ENCODE measurements at regions not wholly inside any gene's neighbourhood (a gene's known extent, or its start where the extent isn't known, plus 50 kb on each side); places are given as distances from the start of the nearest gene placed in this dataset.
"Not testable (repeated sequence)": the region's sequence is repeated elsewhere in the genome, so short reads cannot be mapped to it uniquely, and the experiment has no call there.

GRCh38 chr4:107449611-107450369 is 270.2 kb downstream of the PAPSS1 start:
- H3K36me3 ChIP-seq = no peaks in the 10 kb centered on the region
- no peak overlapping the region for H3K4me3 ChIP-seq
- peak in 1 of 2 experiments; percentile 32 for DNase-seq (ENCODE audit: low read depth in 1 of 2, low spot score in 2 of 2)

GRCh38 chr4:107442538-107443111 is 277.4 kb downstream of the PAPSS1 start:
- H3K27me3 ChIP-seq (replicated peaks) = no peaks in the 10 kb centered on the region
- no peaks in the 10 kb centered on the region for H3K36me3 ChIP-seq
- H3K9me3 ChIP-seq (replicated peaks) = no peaks in the 10 kb centered on the region
- H3K27ac ChIP-seq = no peak overlapping the region
- H3K4me3 ChIP-seq = no peak overlapping the region
- H3K4me1 ChIP-seq (replicated peaks) = no peaks in the 10 kb centered on the region
- no peak for DNase-seq (ENCODE audit: low read depth in 1 of 2, low spot score in 2 of 2)

More at GRCh38 chr4:107449611-107450369, 270.2 kb downstream of the PAPSS1 start:
- peaks cover 12% of the 10 kb centered on the region for H3K4me1 ChIP-seq (replicated peaks)
- 0 out of 2 replicates have a peak, but pooled peaks cover 4% of the 10 kb centered on the region for H3K27me3 ChIP-seq (replicated peaks)
- H3K27ac ChIP-seq = 0 out of 2 replicates have a peak overlapping the region, but pooled peaks have one; percentile 1
- no peaks in the 10 kb centered on the region for H3K9me3 ChIP-seq (replicated peaks)

- Histone ChIP-seq H3K36me3 (no peaks in the 10 kb centered on the region), H3K9me3 (replicated peaks) (no peaks in the 10 kb centered on the region), H3K4me3 (no peak overlapping the region), H3K27ac (no peak overlapping the region), H3K27me3 (replicated peaks) (no peaks in the 10 kb centered on the region), H3K4me1 (replicated peaks) (no peaks in the 10 kb centered on the region)
- DNase-seq (ENCODE audit: low read depth in 1 of 2, low spot score in 2 of 2) = no peak
Measured at GRCh38 chr4:107439401-107439800, 280.6 kb downstream of the PAPSS1 start.

GRCh38 chr4:107436471-107436870 is 283.6 kb downstream of the PAPSS1 start:
- not testable (repeated sequence) for H3K4me1 ChIP-seq (replicated peaks); H3K36me3 ChIP-seq; H3K27ac ChIP-seq; DNase-seq (ENCODE audit: low read depth in 1 of 2, low spot score in 2 of 2); H3K27me3 ChIP-seq (replicated peaks); H3K4me3 ChIP-seq; H3K9me3 ChIP-seq (replicated peaks)

GRCh38 chr4:107432451-107432850 is 287.6 kb downstream of the PAPSS1 start:
- H3K9me3 ChIP-seq (replicated peaks) = no peaks in the 10 kb centered on the region
- no peak overlapping the region for H3K27ac ChIP-seq
- H3K36me3 ChIP-seq = no peaks in the 10 kb centered on the region
- no peaks in the 10 kb centered on the region for H3K4me1 ChIP-seq (replicated peaks)
- no peaks in the 10 kb centered on the region for H3K27me3 ChIP-seq (replicated peaks)
- DNase-seq (ENCODE audit: low read depth in 1 of 2, low spot score in 2 of 2) = no peak
- H3K4me3 ChIP-seq = no peak overlapping the region

- no peak for DNase-seq (ENCODE audit: low read depth in 1 of 2, low spot score in 2 of 2)
- Histone ChIP-seq H3K36me3 (no peaks in the 10 kb centered on the region), H3K27me3 (replicated peaks) (no peaks in the 10 kb centered on the region), H3K27ac (no peak overlapping the region), H3K4me1 (replicated peaks) (no peaks in the 10 kb centered on the region), H3K9me3 (replicated peaks) (no peaks in the 10 kb centered on the region), H3K4me3 (no peak overlapping the region)
Measured at GRCh38 chr4:107423677-107424405, 296.2 kb downstream of the PAPSS1 start.

- H3K4me1 ChIP-seq (replicated peaks); H3K4me3 ChIP-seq; H3K9me3 ChIP-seq (replicated peaks); DNase-seq (ENCODE audit: low read depth in 1 of 2, low spot score in 2 of 2); H3K36me3 ChIP-seq; H3K27me3 ChIP-seq (replicated peaks); H3K27ac ChIP-seq: not testable (repeated sequence)
Measured at GRCh38 chr4:107419536-107419935, 300.5 kb downstream of the PAPSS1 start.

- H3K36me3 ChIP-seq = no peaks in the 10 kb centered on the region
- H3K27me3 ChIP-seq (replicated peaks) = no peaks in the 10 kb centered on the region
- no peak overlapping the region for H3K4me3 ChIP-seq
- H3K27ac ChIP-seq = no peak overlapping the region
- H3K9me3 ChIP-seq (replicated peaks) = no peaks in the 10 kb centered on the region
- H3K4me1 ChIP-seq (replicated peaks) = no peaks in the 10 kb centered on the region
- no peak for DNase-seq (ENCODE audit: low read depth in 1 of 2, low spot score in 2 of 2)
Measured at GRCh38 chr4:107419052-107419451, 301.0 kb downstream of the PAPSS1 start.

- H3K4me1 ChIP-seq (replicated peaks); DNase-seq (ENCODE audit: low read depth in 1 of 2, low spot score in 2 of 2); H3K4me3 ChIP-seq; H3K9me3 ChIP-seq (replicated peaks); H3K27ac ChIP-seq; H3K36me3 ChIP-seq; H3K27me3 ChIP-seq (replicated peaks): not testable (repeated sequence)
Measured at GRCh38 chr4:107415490-107415889, 304.5 kb downstream of the PAPSS1 start.

- H3K36me3 ChIP-seq; DNase-seq (ENCODE audit: low read depth in 1 of 2, low spot score in 2 of 2); H3K4me3 ChIP-seq; H3K4me1 ChIP-seq (replicated peaks); H3K9me3 ChIP-seq (replicated peaks); H3K27me3 ChIP-seq (replicated peaks); H3K27ac ChIP-seq: not testable (repeated sequence)
Measured at GRCh38 chr4:107409872-107410271, 310.2 kb downstream of the PAPSS1 start.

GRCh38 chr4:107408968-107409367 is 311.1 kb downstream of the PAPSS1 start:
- H3K9me3 ChIP-seq (replicated peaks) = no peaks in the 10 kb centered on the region
- H3K4me1 ChIP-seq (replicated peaks) = no peaks in the 10 kb centered on the region
- H3K27ac ChIP-seq = no peak overlapping the region
- no peak for DNase-seq (ENCODE audit: low read depth in 1 of 2, low spot score in 2 of 2)
- H3K4me3 ChIP-seq = no peak overlapping the region
- H3K27me3 ChIP-seq (replicated peaks) = no peaks in the 10 kb centered on the region
- no peaks in the 10 kb centered on the region for H3K36me3 ChIP-seq

GRCh38 chr4:107404591-107405300 is 315.3 kb downstream of the PAPSS1 start:
- H3K27me3 ChIP-seq (replicated peaks) = no peaks in the 10 kb centered on the region
- H3K27ac ChIP-seq = no peak overlapping the region
- H3K4me1 ChIP-seq (replicated peaks) = no peaks in the 10 kb centered on the region
- no peaks in the 10 kb centered on the region for H3K36me3 ChIP-seq
- H3K9me3 ChIP-seq (replicated peaks) = no peaks in the 10 kb centered on the region
- no peak for DNase-seq (ENCODE audit: low read depth in 1 of 2, low spot score in 2 of 2)
- H3K4me3 ChIP-seq = no peak overlapping the region

- Histone ChIP-seq H3K9me3 (replicated peaks) (no peaks in the 10 kb centered on the region), H3K27me3 (replicated peaks) (no peaks in the 10 kb centered on the region), H3K36me3 (no peaks in the 10 kb centered on the region), H3K27ac (no peak overlapping the region), H3K4me3 (no peak overlapping the region), H3K4me1 (replicated peaks) (no peaks in the 10 kb centered on the region)
- DNase-seq (ENCODE audit: low read depth in 1 of 2, low spot score in 2 of 2) = no peak
Measured at GRCh38 chr4:107402291-107402690, 317.7 kb downstream of the PAPSS1 start.
